A673 (cell line): ENCODE measurements at regions not wholly inside any gene's neighbourhood (a gene's known extent, or its start where the extent isn't known, plus 50 kb on each side); places are given as distances from the start of the nearest gene placed in this dataset.

ENCODE experiments used
- BruUV-seq: library from RNA; stranded (reverse); fragments of 400-500 nt; replicated peaks from 2 replicates; lab custom pipeline; 2021; lab: Mats Ljungman, UMichigan
- CTCF ChIA-PET: fragments of 300-600 bp; sonication (Branson Sonifier 250); formaldehyde crosslinking; loops from one replicate; lab custom pipeline; 2022; ENCODE audit warnings: antibody characterized with exemption; lab: Charles Lee
- POLR2A ChIA-PET: fragments of 300-600 bp; sonication (Branson Sonifier 250); formaldehyde crosslinking; loops from one replicate; lab custom pipeline; 2022; ENCODE audit warnings: antibody characterized with exemption; ENCODE audit not compliant: low non-redundant PET; lab: Charles Lee
- DNase-seq: peaks from one replicate; pipeline ENCODE4 v3.0.0-alpha.2; 2015; ENCODE audit warnings: low spot score
- H3K27ac ChIP-seq: fragments of 200-600 bp; sonication (generic); 2 replicates; pipeline ENCODE4 v1.5.1; 2016; ENCODE audit warnings: mixed run types, low read depth, mild to moderate bottlenecking, mixed read lengths, antibody characterized with exemption, low read length; ENCODE audit not compliant: poor library complexity, severe bottlenecking
- H3K27me3 ChIP-seq: fragments of 200-600 bp; sonication (generic); replicated peaks from 2 replicates; pipeline ENCODE4 v1.6.1; 2017; ENCODE audit warnings: mixed run types, low read depth, mild to moderate bottlenecking, mixed read lengths, antibody characterized with exemption, low read length; ENCODE audit not compliant: insufficient read depth, poor library complexity
- H3K36me3 ChIP-seq: fragments of 200-600 bp; sonication (generic); 2 replicates; pipeline ENCODE4 v1.6.1; 2016; ENCODE audit warnings: mixed run types, mild to moderate bottlenecking, mixed read lengths, antibody characterized with exemption, low read length; ENCODE audit not compliant: insufficient read depth, poor library complexity, severe bottlenecking
- H3K4me1 ChIP-seq: fragments of 200-600 bp; sonication (generic); 2 replicates; pipeline ENCODE4 v1.6.1; 2017; ENCODE audit warnings: mixed run types, mild to moderate bottlenecking, mixed read lengths, antibody characterized with exemption, low read length; ENCODE audit not compliant: insufficient read depth, poor library complexity, severe bottlenecking
- H3K4me3 ChIP-seq: fragments of 200-600 bp; sonication (generic); 2 replicates; pipeline ENCODE4 v1.5.1; 2016; ENCODE audit warnings: low read depth, mixed run types, mild to moderate bottlenecking, mixed read lengths, low read length; ENCODE audit not compliant: poor library complexity, severe bottlenecking
- H3K9me3 ChIP-seq: fragments of 200-600 bp; sonication (generic); 2 replicates; pipeline ENCODE4 v1.6.1; 2016; ENCODE audit warnings: mixed run types, low read depth, mild to moderate bottlenecking, mixed read lengths, antibody characterized with exemption, low read length; ENCODE audit not compliant: poor library complexity, severe bottlenecking
- EZH2 ChIP-seq: fragments of 200-600 bp; sonication (generic); IDR thresholded peaks from 2 replicates; pipeline ENCODE4 v1.6.1; 2017; ENCODE audit warnings: borderline replicate concordance, low read depth, mild to moderate bottlenecking, mixed read lengths, antibody characterized with exemption, low read length; ENCODE audit not compliant: poor library complexity, severe bottlenecking
- intact Hi-C: fragments of 100-400 bp; cut with micrococcal nuclease; formaldehyde crosslinking; loops from one replicate; pipeline ENCODE4 v1.10.0; 2022; ENCODE audit not compliant: unreplicated experiment
- TF ChIP-seq, protein P1 (sequence below): fragments of 300-800, 200-600 bp; sonication (generic); conservative IDR thresholded peaks from 2 replicates; pipeline ENCODE4 v1.5.1; 2017; ENCODE audit warnings: low read depth, mild to moderate bottlenecking, antibody characterized with exemption, low read length, moderate library complexity, mixed read lengths

GRCh38 chr6:165047952-165048351 is 261.5 kb downstream of the C6orf118 start:
- Histone ChIP-seq H3K27ac (no peak overlapping the region), H3K4me3 (no peak overlapping the region), H3K27me3 (no peaks in the 10 kb centered on the region), H3K36me3 (no peaks in the 10 kb centered on the region), H3K4me1 (no peaks in the 10 kb centered on the region), H3K9me3 (peaks cover 15% of the 10 kb centered on the region)
- intact Hi-C loops = no loop called here
- no TSS peak for BruUV-seq
- TF ChIP-seq EZH2 = no peak
- TF ChIP-seq, protein P1, sequence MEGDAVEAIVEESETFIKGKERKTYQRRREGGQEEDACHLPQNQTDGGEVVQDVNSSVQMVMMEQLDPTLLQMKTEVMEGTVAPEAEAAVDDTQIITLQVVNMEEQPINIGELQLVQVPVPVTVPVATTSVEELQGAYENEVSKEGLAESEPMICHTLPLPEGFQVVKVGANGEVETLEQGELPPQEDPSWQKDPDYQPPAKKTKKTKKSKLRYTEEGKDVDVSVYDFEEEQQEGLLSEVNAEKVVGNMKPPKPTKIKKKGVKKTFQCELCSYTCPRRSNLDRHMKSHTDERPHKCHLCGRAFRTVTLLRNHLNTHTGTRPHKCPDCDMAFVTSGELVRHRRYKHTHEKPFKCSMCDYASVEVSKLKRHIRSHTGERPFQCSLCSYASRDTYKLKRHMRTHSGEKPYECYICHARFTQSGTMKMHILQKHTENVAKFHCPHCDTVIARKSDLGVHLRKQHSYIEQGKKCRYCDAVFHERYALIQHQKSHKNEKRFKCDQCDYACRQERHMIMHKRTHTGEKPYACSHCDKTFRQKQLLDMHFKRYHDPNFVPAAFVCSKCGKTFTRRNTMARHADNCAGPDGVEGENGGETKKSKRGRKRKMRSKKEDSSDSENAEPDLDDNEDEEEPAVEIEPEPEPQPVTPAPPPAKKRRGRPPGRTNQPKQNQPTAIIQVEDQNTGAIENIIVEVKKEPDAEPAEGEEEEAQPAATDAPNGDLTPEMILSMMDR = no peak
- CTCF ChIA-PET = no interaction called here
- DNase-seq = no peak
- POLR2A ChIA-PET = no interaction called here

GRCh38 chr6:165045631-165046030 is 263.8 kb downstream of the C6orf118 start:
- no peaks in the 10 kb centered on the region for H3K4me1 ChIP-seq
- H3K36me3 ChIP-seq = no peaks in the 10 kb centered on the region
- CTCF ChIA-PET = no interaction called here
- intact Hi-C loops = no loop called here
- POLR2A ChIA-PET = no interaction called here
- DNase-seq = no peak
- H3K9me3 ChIP-seq = peaks cover 15% of the 10 kb centered on the region
- H3K27me3 ChIP-seq = no peaks in the 10 kb centered on the region
- TF ChIP-seq EZH2 = no peak
- TF ChIP-seq, protein P1 = no peak
- no peak overlapping the region for H3K4me3 ChIP-seq
- BruUV-seq = no TSS peak
- H3K27ac ChIP-seq = no peak overlapping the region

DNA sequence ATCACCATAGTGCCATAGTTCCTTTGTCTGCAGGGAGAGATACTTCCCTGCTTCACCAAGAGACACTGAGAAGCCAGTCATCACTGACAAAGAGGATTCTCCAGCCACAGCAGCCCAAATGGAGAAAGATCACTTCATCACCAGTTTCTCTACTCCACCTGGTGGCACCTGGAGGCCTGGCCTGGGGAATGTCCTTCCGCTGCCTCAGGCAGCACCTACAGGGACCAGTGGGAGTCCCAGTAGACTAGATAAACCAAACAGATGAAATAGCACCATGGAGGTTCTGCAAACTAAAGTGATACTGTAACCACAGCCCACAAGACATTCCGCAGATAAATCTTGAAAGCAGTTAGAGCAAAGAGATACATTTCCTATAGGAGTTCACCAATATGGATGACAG is 266.5 kb downstream of the C6orf118 start:
- TF ChIP-seq, protein P1 = no peak
- TF ChIP-seq EZH2 = no peak
- no peak for DNase-seq
- Histone ChIP-seq H3K9me3 (peaks cover 7% of the 10 kb centered on the region), H3K27ac (no peak overlapping the region), H3K27me3 (no peaks in the 10 kb centered on the region), H3K4me3 (no peak overlapping the region), H3K36me3 (no peaks in the 10 kb centered on the region), H3K4me1 (no peaks in the 10 kb centered on the region)
- no TSS peak for BruUV-seq
- intact Hi-C loops = no loop called here
- CTCF ChIA-PET = no interaction called here
- POLR2A ChIA-PET = no interaction called here
